H9 (cell line): ENCODE measurements at regions not wholly inside any gene's neighbourhood (a gene's known extent, or its start where the extent isn't known, plus 50 kb on each side); places are given as distances from the start of the nearest gene placed in this dataset.

Experiments
- DNase-seq: peaks from one replicate; pipeline ENCODE4 v3.0.0-alpha.2; 2017
- H2AFZ ChIP-seq: one replicate; pipeline ENCODE4 v1.6.1; 2013; ENCODE audit warnings: mild to moderate bottlenecking, low read length, control low read depth, moderate library complexity
- H2AK5ac ChIP-seq: 2 replicates; pipeline ENCODE4 v1.6.1; 2013; ENCODE audit warnings: low read length, control low read depth, mixed read lengths; ENCODE audit not compliant: insufficient read length
- H2BK120ac ChIP-seq: one replicate; pipeline ENCODE4 v1.6.1; 2013; ENCODE audit warnings: low read depth, mild to moderate bottlenecking, low read length, control low read depth, inconsistent platforms; ENCODE audit not compliant: poor library complexity, severe bottlenecking
- H2BK12ac ChIP-seq: 2 replicates; pipeline ENCODE4 v1.6.1; 2013; ENCODE audit warnings: low read length, control low read depth, mixed read lengths, low read depth; ENCODE audit not compliant: insufficient read length
- H2BK15ac ChIP-seq: 2 replicates; pipeline ENCODE4 v1.6.1; 2013; ENCODE audit warnings: low read depth, low read length, control low read depth
- H2BK20ac ChIP-seq: one replicate; pipeline ENCODE4 v1.6.1; 2013; ENCODE audit warnings: low read depth, mild to moderate bottlenecking, low read length, control low read depth, inconsistent platforms; ENCODE audit not compliant: poor library complexity, severe bottlenecking
- H2BK5ac ChIP-seq: 2 replicates; pipeline ENCODE4 v1.6.1; 2013; ENCODE audit warnings: low read length, control low read depth, mixed read lengths; ENCODE audit not compliant: insufficient read length
- H3K14ac ChIP-seq: 2 replicates; pipeline ENCODE4 v1.6.1; 2013; ENCODE audit warnings: low read length, control low read depth; ENCODE audit not compliant: insufficient read depth
- H3K18ac ChIP-seq: 2 replicates; pipeline ENCODE4 v1.6.1; 2013; ENCODE audit warnings: low read depth, mild to moderate bottlenecking, mixed read lengths, low read length, control low read depth; ENCODE audit not compliant: insufficient read length
- H3K23ac ChIP-seq: 2 replicates; pipeline ENCODE4 v1.6.1; 2013; ENCODE audit warnings: low read length, control low read depth, mixed read lengths, low read depth; ENCODE audit not compliant: insufficient read length
- H3K23me2 ChIP-seq: 2 replicates; pipeline ENCODE4 v1.6.1; 2013; ENCODE audit warnings: low read depth, mild to moderate bottlenecking, mixed read lengths, low read length, control low read depth; ENCODE audit not compliant: insufficient read length, poor library complexity, severe bottlenecking
- H3K27ac ChIP-seq: 2 replicates; pipeline ENCODE4 v1.5.1; 2013; ENCODE audit warnings: low read length, control low read depth, mixed read lengths, low read depth; ENCODE audit not compliant: insufficient read length
- H3K27me3 ChIP-seq: 2 replicates; pipeline ENCODE4 v1.6.1; 2013; ENCODE audit warnings: low read length, control low read depth, inconsistent platforms; ENCODE audit not compliant: insufficient read depth
- H3K4ac ChIP-seq: 2 replicates; pipeline ENCODE4 v1.6.1; 2013; ENCODE audit warnings: low read depth, mild to moderate bottlenecking, control low read depth, inconsistent platforms, low read length, moderate library complexity
- H3K4me1 ChIP-seq: 2 replicates; pipeline ENCODE4 v1.6.1; 2013; ENCODE audit warnings: low read length, control low read depth, inconsistent platforms; ENCODE audit not compliant: insufficient read depth
- H3K4me2 ChIP-seq: 2 replicates; pipeline ENCODE4 v1.6.1; 2013; ENCODE audit warnings: low read length, control low read depth, mixed read lengths; ENCODE audit not compliant: insufficient read length, insufficient read depth
- H3K56ac ChIP-seq: 2 replicates; pipeline ENCODE4 v1.6.1; 2013; ENCODE audit warnings: low read depth, mild to moderate bottlenecking, mixed read lengths, low read length, control low read depth; ENCODE audit not compliant: insufficient read length
- H3K79me1 ChIP-seq: 2 replicates; pipeline ENCODE4 v1.6.1; 2013; ENCODE audit warnings: low read depth, mild to moderate bottlenecking, moderate library complexity, low read length, control low read depth, inconsistent platforms; ENCODE audit not compliant: insufficient read depth, poor library complexity, severe bottlenecking
- H3K79me2 ChIP-seq: 2 replicates; pipeline ENCODE4 v1.6.1; 2013; ENCODE audit warnings: low read length, control low read depth, inconsistent platforms; ENCODE audit not compliant: insufficient read depth
- H3K9ac ChIP-seq: 2 replicates; pipeline ENCODE4 v1.6.1; 2013; ENCODE audit warnings: low read length, control low read depth, mixed read lengths; ENCODE audit not compliant: insufficient read length; ENCODE audit errors: extremely low read depth
- H3K9me3 ChIP-seq: one replicate; pipeline ENCODE4 v1.6.1; 2013; ENCODE audit warnings: low read depth, low read length, inconsistent platforms; ENCODE audit not compliant: control insufficient read depth
- H3T11ph ChIP-seq: one replicate; pipeline ENCODE4 v1.6.1; 2013; ENCODE audit warnings: mild to moderate bottlenecking, low read length, control low read depth, inconsistent platforms
- H4K20me1 ChIP-seq: one replicate; pipeline ENCODE4 v1.6.1; 2013; ENCODE audit not compliant: control insufficient read depth, insufficient read length, insufficient read depth
- H4K5ac ChIP-seq: 2 replicates; pipeline ENCODE4 v1.6.1; 2013; ENCODE audit warnings: low read depth, mild to moderate bottlenecking, mixed read lengths, low read length, control low read depth; ENCODE audit not compliant: insufficient read length
- H4K8ac ChIP-seq: replicated peaks from 2 replicates; pipeline ENCODE4 v1.6.1; 2013; ENCODE audit warnings: low read length, control low read depth, mixed read lengths, low read depth; ENCODE audit not compliant: insufficient read length
- H4K91ac ChIP-seq: 2 replicates; pipeline ENCODE4 v1.6.1; 2013; ENCODE audit warnings: low read depth, mild to moderate bottlenecking, moderate library complexity, mixed read lengths, low read length, control low read depth; ENCODE audit not compliant: insufficient read length
- H3K27ac Mint-ChIP-seq, 3 experiments: 2 replicates in 2 of 3; 3 replicates in 1 of 3; pipeline ENCODE4 v1.8.0; 2020 to 2021; ENCODE audit warnings: mixed read lengths in 3 of 3, mild to moderate bottlenecking in 1 of 3, moderate library complexity in 1 of 3
- H3K27me3 Mint-ChIP-seq: 2 replicates; pipeline ENCODE4 v1.8.0; 2021; ENCODE audit warnings: low read depth, mild to moderate bottlenecking, moderate library complexity, mixed read lengths
- H3K36me3 Mint-ChIP-seq, 3 experiments: 2 replicates in 2 of 3; 3 replicates in 1 of 3; pipeline ENCODE4 v1.8.0; 2020 to 2021; ENCODE audit warnings: low read depth in 3 of 3, mixed read lengths in 3 of 3; ENCODE audit not compliant: insufficient read depth in 1 of 3
- H3K4me1 Mint-ChIP-seq, 2 experiments: 2 replicates each; pipeline ENCODE4 v1.8.0; 2020; ENCODE audit warnings: mixed read lengths in 2 of 2
- H3K4me3 Mint-ChIP-seq, 2 experiments: 2 replicates in 1 of 2; 3 replicates in 1 of 2; pipeline ENCODE4 v1.8.0; 2020 to 2021; ENCODE audit warnings: mild to moderate bottlenecking in 2 of 2, mixed read lengths in 2 of 2, moderate library complexity in 1 of 2
- H3K9me3 Mint-ChIP-seq, 2 experiments: 2 replicates in 1 of 2; 3 replicates in 1 of 2; pipeline ENCODE4 v1.8.0; 2020; ENCODE audit warnings: mild to moderate bottlenecking in 2 of 2, mixed read lengths in 2 of 2, moderate library complexity in 1 of 2
- CTCF ChIP-seq: fragments of 200-600 bp; sonication (generic); conservative IDR thresholded peaks from 3 replicates; pipeline ENCODE4 v1.8.0; 2021; ENCODE audit warnings: antibody characterized with exemption, mild to moderate bottlenecking
- WGBS: extraction: QIAGEN DNeasy Blood & Tissue Kit; methylation state at CpG from one replicate; pipeline ENCODE4 v1.1.7; 2013; ENCODE audit warnings: missing lambda C conversion rate, low lambda C conversion rate, mixed read lengths; ENCODE audit not compliant: insufficient read length; ENCODE audit errors: extremely low coverage; 5-methylcytosine and 5-hydroxymethylcytosine counted together

DNA sequence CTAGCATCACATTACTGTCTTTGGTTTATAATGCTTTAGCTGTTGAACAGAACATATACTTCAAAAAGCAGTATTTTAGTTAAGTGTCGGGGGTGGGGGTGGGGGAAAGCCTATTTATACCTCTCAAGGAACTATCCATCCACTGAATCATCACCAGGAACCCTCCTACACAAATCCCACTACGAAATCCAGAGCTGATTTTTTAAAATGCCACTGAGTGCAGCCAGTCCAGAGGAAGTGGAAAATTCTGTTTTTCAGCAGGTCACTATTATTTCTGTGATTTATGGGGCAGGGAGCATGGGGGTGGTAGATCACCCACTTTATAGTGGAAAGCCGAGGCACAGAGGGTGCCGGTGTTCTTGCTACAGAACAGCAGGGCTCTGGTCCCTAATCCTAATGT is 284.1 kb downstream of the SOX9 start:
- WGBS: no CpG with 5 or more reads among the region's 4 CpGs
- no peaks in the 10 kb centered on the region; a peak in 2 of 7 replicates for H3K36me3 Mint-ChIP-seq
- H3K4me1 Mint-ChIP-seq: peaks cover 13 to 19% of the 10 kb centered on the region in 2 experiments
- Histone ChIP-seq H2AFZ (no peak overlapping the region), H3T11ph (no peak overlapping the region), H4K91ac (no peak overlapping the region), H3K23me2 (no peaks in the 10 kb centered on the region), H2BK5ac (no peak overlapping the region), H3K18ac (no peak overlapping the region), H3K14ac (no peak overlapping the region), H2BK120ac (no peak overlapping the region), H2BK20ac (no peak overlapping the region), H3K9ac (no peak overlapping the region), H3K27ac (no peak overlapping the region), H4K5ac (no peak overlapping the region), H4K8ac (no peak overlapping the region), H3K4ac (no peak overlapping the region), H4K20me1 (no peaks in the 10 kb centered on the region), H3K79me2 (no peaks in the 10 kb centered on the region), H3K4me1 (peaks cover 3% of the 10 kb centered on the region; the same call in 1 of the 2 replicates), H2BK15ac (no peak overlapping the region), H3K9me3 (no peaks in the 10 kb centered on the region), H3K23ac (no peak overlapping the region), H3K79me1 (no peaks in the 10 kb centered on the region), H2AK5ac (no peak overlapping the region), H3K56ac (no peak overlapping the region), H3K4me2 (no peak overlapping the region), H2BK12ac (no peak overlapping the region), H3K27me3 (peaks cover 29% of the 10 kb centered on the region; the same call in 1 of the 2 replicates)
- DNase-seq: no peak
- no peak for TF ChIP-seq CTCF
- no peak overlapping the region for H3K4me3 Mint-ChIP-seq
- H3K9me3 Mint-ChIP-seq: no peaks in the 10 kb centered on the region; a peak in 3 of 5 replicates
- peaks cover 61% of the 10 kb centered on the region for H3K27me3 Mint-ChIP-seq
- no peak overlapping the region for H3K27ac Mint-ChIP-seq
